ENCODE measurements at regions not wholly inside any gene's neighbourhood (a gene's known extent, or its start where the extent isn't known, plus 50 kb on each side); places are given as distances from the start of the nearest gene placed in this dataset.
"Not testable (repeated sequence)": the region's sequence is repeated elsewhere in the genome, so short reads cannot be mapped to it uniquely, and the experiment has no call there.

DNA sequence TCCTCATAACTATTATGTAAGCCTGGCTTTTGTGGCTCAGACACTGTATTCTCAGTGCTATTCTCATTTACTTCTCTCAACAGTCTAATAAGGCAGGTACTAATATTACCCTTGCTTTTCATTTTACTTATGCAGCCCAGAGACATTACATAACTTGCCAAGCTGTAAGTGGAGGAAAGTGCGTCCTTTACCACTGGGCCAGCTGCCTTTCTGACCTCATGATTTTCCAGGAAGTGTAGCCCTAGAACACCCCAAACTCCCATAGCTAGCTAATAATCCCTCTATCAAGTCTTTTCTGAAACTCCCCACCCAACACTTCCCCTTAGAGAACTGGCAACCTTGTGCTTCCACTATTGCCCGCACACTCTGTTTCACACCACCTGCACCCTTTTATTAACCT, 192.9 kb upstream of the HMHB1 start:
- DNase-seq: no peak

DNA sequence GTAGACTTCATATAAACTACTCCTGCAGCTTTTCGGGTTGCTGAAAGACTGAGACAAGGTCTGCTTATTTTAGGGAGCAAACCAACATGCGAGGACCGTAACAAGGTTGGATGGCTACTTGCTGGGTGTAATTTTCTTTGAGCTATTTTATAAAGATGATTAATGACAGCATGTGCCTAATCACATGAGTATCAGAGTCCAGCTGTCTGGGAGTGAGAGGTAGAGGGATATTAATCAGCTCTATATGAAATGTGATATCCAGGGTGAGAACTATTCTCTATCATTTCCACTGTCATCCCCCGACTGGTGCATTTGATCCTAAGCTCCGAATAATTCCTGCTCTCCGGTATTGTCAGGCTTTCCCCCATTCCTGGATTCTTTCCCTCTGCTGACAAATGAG, 193.8 kb upstream of the HMHB1 start:
- no peak for DNase-seq

- DNase-seq: no peak
Measured at GRCh38 chr5:143614831-143615230, 197.1 kb upstream of the HMHB1 start.

- DNase-seq: no peak
Measured at GRCh38 chr5:143613329-143613728, 198.6 kb upstream of the HMHB1 start.

- DNase-seq: no peak
Measured at GRCh38 chr5:143610946-143611345, 201.0 kb upstream of the HMHB1 start.

DNA sequence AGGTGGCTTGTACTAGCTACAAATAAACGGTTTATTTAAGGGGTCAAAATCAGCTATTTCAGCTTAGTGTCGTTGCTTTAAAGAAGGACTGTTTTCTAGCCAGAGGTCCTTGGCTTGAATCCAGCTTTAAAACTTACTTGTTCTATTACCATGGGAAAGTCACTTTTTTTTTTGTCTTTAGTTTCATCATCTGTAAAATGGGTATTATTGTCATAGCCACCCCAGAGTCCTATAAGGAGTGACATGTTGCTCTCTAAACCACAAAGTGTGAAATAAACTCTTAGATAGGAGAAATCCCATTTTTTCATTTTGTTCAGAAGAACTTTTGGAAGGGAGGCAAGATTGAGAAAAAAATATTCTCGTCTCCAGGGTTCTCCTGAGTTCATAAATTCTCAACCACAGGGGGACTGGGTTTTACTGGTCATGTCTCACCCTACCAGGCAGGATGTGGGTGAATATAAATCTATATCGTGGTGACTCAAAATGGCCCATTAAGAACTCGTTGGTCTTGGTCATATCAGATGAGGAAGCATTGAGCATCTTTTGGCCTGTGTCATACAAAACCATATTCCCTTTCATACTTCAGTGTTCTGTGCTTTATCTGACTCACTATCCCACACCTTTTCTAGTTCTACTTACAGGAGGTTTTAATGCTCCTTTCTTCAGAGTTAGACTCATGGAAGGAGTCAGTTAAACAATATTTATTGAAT, 202.7 kb upstream of the NR3C1 start:
- DNase-seq: peak; percentile 83

DNA sequence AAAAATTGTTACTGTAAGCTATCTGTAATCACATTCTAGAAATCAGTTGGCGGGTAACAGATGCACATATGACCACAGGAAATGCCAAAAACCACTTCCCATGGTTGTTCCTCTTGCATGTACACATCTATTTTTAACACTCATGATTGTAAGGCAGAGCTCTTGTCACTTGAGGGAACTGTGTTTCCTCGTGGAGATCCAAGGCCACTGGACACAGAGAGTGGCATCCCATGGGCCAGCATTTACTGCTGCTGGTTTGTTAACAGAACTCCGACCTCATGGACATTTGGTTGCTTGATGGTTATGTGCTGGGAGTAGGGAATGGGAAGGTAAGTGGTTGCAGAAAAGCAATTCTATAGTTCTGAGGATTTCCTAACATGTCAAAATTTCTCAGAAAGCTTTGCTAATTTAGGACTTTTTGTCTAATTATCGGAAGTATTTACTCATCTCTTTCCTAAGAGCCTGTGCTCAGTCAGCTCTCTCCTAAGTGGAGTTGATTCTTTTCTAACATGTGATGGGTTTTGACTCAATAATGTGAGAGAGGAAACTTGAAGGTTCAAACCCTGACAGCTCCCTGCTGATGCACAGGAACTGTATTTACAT, 202.0 kb upstream of the NR3C1 start:
- peak; percentile 60 for DNase-seq

DNA sequence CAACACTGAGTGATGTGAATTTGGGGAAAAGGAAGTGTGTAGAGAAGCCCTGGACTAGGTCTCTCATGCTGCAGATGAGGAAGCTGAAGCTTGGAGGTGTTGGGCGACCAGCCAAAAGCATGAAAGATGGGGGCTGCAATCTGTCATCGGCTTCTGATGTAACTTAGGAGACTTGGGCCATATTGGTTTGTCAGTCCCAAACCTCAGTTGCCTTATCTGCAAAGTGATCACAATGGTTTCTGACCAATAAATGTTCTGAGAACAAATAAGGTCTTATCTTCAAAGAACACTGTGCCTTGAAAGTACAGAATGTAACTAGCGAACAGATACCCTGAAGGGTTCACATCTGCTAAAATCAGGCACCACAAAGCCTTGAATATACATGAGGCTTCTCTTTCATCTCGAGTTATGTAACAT, 198.4 kb upstream of the NR3C1 start:
- DNase-seq: no peak

GRCh38 chr5:143601357-143601756, 197.9 kb upstream of the NR3C1 start:
- DNase-seq: no peak

GRCh38 chr5:143600396-143601075, 197.1 kb upstream of the NR3C1 start:
- no peak for DNase-seq

- no peak for DNase-seq
Measured at GRCh38 chr5:143599474-143599873, 196.0 kb upstream of the NR3C1 start.

DNA sequence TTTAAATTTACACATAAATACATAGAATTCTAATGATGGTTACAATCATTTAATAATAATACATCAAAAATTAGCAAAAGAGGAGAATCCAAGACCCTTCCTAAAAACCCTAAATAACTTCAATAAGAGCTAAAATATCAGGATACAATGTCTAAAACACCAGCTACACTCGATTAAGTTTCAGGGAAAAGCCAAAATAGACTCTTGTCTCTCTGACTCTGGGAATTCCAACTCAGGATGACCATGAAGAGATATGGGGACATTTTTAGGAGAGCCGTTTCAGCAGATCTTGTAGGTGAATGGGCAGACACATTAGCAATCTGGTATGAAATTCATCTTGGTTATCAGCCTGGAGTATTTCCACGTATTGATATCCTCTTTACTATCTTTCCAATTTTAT, 193.3 kb upstream of the NR3C1 start:
- no peak for DNase-seq

- no peak for DNase-seq
Measured at GRCh38 chr5:143594902-143595818, 191.7 kb upstream of the NR3C1 start.

DNA sequence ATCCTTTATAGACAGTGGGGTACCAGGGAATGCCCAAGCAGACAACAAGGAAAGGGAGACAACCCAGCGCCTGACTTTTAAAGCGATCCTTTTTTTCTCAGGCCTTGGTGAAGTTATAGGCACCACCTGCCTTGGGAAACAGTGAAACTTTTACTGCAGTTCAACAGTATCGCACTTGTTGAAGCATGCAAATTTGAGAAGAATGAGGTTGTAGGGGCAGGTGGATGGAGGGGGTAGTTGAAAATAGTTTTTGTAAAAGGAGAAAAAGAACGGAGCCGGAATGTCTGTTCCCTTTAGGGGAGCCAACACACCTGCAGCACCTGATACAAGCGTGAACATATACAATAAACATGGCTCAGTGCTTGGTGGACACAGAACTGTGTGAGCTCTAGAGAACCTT, 190.2 kb upstream of the NR3C1 start:
- no peak for DNase-seq

- DNase-seq: no peak
Measured at GRCh38 chr5:143592648-143593047, 189.2 kb upstream of the NR3C1 start.

- DNase-seq: no peak
Measured at GRCh38 chr5:143588933-143589662, 185.6 kb upstream of the NR3C1 start.

GRCh38 chr5:143588121-143588520, 184.6 kb upstream of the NR3C1 start:
- DNase-seq: not testable (repeated sequence)

GRCh38 chr5:143586781-143587362, 183.4 kb upstream of the NR3C1 start:
- no peak for DNase-seq

- DNase-seq: no peak
Measured at GRCh38 chr5:143585970-143586369, 182.5 kb upstream of the NR3C1 start.

- no peak for DNase-seq
Measured at GRCh38 chr5:143583409-143583808, 179.9 kb upstream of the NR3C1 start.

DNA sequence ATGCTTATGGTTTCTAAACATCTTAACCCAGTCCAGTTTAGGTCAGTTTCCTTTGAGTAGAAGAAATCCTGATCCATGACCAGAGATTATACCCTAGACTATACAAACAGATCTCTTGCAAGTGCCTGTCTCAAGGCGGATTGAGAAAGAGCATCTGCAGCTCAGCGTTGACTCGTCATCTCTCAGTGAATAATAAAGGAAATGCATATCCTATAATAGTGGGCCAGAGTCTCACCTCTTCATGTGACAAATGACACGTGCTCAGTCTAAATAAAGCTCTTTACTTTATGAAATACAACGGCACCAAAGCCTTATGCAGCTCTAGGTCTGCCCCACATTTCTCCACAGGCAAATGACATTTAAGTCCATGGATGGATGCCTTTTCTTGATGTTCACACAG, 179.4 kb upstream of the NR3C1 start:
- no peak for DNase-seq

DNA sequence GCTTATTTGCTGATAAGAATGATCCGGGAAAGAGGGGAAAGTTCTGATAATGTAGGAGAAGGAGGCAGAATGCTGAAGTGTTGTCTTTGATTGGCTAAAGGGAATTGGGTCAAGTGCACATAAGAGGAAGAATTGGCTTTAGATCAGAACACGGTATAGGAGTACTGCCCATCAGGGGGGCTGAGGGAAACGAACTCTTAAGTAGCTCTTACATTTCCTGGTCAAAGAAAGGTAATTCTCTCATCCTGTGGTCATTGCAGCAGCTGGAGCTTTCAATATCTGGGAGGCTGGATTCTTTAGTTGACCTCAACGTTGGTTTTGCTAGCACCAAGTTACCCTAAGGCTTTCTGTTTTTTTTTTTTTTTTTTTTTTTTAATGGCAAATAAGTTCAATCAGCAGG, 178.7 kb upstream of the NR3C1 start:
- no peak for DNase-seq

Measured in fibroblast of skin of right biceps (primary cell).